Activated T-cell treated with anti-CD3 and anti-CD28 coated beads for 4 hours (primary cell): ENCODE measurements at regions not wholly inside any gene's neighbourhood (a gene's known extent, or its start where the extent isn't known, plus 50 kb on each side); places are given as distances from the start of the nearest gene placed in this dataset.
"Not testable (repeated sequence)": the region's sequence is repeated elsewhere in the genome, so short reads cannot be mapped to it uniquely, and the experiment has no call there.

ENCODE experiments used
- DNase-seq: peaks from one replicate; pipeline ENCODE4 v3.0.0-alpha.2; 2020

DNA sequence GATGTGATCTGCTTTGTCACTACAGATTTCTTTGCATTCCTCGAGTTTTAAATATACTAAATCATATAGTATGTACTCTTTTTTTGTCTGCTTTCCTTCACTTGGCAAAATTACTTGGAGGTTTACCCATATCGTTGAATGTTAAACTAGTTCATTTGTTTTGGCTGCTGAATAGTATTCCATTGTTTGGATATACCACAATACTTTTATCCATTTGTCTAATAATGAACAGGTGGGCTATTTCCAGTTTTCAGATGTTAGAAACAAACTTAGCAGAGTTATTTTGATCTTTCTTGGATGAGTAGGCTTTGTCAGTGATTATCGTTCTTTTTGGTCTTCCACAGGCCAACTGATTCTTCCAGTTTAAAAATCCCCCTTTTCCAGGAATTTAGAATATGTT lies 154.0 kb upstream of the TGFBR2 start:
- no peak for DNase-seq

DNA sequence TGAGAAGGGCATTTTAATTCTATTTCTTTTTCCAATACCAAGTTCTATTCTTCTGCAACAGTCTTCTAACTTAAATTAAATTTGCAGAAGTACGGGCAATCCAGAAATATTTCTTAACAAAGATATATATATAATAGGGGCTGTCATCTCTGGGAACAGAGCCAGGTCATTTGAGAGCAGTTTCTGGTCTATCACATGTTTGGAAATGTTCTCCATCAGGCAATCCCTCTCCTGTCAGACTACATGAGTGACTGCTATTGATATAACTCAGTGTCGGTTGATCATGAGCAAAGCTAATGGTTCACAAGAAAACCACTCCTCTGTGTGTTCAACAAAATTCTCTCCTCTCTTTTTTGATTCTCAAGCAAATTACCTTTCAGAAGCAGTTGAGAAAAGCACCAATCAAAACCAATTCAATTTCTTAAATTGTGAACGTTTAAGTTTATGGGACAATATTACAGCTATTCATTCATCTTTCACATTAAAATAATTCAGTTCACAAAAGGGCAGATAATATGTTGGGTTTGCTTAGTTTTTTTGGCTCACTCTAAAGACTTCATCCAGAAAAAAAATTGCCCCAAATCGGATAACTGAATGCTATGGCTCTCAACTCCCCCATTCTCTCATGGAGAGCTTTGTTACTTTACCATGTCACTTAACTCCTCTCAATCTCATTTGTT lies 152.9 kb upstream of the TGFBR2 start:
- no peak for DNase-seq

GRCh38 chr3:30454636-30455035 lies 151.8 kb upstream of the TGFBR2 start:
- no peak for DNase-seq

GRCh38 chr3:30455112-30455511 lies 151.3 kb upstream of the TGFBR2 start:
- not testable (repeated sequence) for DNase-seq

- no peak for DNase-seq
Observed at GRCh38 chr3:30455840-30456239, 150.6 kb upstream of the TGFBR2 start.

- no peak for DNase-seq
Observed at GRCh38 chr3:30456264-30456663, 150.1 kb upstream of the TGFBR2 start.

- no peak for DNase-seq
Observed at GRCh38 chr3:30457081-30457480, 149.3 kb upstream of the TGFBR2 start.

- no peak for DNase-seq
Observed at GRCh38 chr3:30457726-30458125, 148.7 kb upstream of the TGFBR2 start.

DNA sequence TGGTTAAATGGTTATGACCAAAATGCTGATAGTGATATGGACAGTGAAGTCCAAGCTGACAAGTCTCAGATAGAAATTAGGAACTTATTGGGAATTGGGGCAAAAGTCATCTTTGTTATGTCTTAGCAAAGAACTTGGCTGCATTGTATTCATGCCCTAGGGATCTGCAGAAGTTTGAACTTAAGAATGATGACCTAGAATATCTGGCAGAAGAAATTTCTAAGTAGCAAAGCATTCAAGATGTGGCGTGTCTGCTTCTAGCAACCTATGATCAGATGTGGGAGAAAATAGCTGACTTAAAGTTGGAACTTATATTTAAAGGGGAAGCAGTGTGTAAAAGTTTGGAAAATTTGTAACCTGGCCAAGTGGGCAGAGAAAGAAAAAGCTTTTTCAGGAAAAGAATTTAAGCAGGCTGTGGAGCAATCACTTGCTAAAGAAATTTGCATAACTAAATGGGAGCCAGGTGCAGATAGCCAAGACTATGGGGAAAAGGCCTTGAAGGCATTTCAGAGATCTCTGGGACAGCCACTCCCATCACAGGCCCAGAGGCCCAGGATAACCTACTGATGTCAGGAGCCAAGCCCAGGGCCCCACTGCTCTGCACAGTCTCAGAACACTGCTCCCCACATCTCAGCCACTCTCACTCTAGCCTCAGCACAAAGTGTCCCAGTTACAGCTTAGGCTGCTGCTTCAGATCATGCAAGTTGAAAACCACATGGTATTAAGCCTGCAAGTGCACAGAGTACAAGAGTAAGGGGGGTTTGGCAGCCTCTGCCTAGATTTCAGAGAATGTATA lies 147.8 kb upstream of the TGFBR2 start:
- no peak for DNase-seq

DNA sequence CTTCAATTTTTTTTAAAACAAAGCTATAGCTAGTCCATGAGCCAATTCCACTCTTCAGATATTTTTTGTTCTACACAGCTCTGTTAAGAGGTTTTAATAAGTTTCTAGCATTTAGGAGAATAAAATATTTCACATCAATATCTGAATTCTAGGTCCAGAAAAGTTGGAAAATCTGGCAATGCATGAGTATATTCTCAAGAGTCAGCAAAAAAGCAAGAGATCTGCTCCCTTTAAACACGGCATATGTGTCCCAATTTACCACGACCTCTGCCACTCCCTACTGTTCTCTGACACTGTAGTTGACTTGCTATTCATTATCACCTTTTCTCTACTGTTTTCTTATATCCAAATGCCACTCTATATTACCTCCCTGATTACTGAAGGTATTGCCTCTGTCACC lies 145.1 kb upstream of the TGFBR2 start:
- no peak for DNase-seq

GRCh38 chr3:30462721-30463470 lies 143.5 kb upstream of the TGFBR2 start:
- no peak for DNase-seq

DNA sequence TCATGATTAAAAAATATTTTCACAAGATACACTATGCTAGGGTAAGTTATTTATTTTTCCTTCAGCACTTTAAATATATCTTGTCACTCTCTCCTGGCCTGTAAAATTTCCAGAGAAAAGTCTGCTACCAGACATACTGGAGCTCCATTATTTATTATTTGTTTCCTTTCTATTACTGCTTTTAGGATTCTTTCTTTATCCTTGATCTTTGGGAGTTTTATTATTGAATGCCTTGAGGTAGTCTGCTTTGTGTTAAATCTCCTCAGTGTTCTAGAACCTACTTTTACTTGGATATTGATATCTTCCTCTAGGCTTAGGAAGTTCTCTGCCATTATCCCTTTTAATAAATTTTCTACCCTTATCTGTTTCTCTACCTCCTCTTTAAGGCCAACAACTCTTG lies 142.0 kb upstream of the TGFBR2 start:
- no peak for DNase-seq

GRCh38 chr3:30465454-30465853 lies 140.9 kb upstream of the TGFBR2 start:
- DNase-seq: no peak

DNA sequence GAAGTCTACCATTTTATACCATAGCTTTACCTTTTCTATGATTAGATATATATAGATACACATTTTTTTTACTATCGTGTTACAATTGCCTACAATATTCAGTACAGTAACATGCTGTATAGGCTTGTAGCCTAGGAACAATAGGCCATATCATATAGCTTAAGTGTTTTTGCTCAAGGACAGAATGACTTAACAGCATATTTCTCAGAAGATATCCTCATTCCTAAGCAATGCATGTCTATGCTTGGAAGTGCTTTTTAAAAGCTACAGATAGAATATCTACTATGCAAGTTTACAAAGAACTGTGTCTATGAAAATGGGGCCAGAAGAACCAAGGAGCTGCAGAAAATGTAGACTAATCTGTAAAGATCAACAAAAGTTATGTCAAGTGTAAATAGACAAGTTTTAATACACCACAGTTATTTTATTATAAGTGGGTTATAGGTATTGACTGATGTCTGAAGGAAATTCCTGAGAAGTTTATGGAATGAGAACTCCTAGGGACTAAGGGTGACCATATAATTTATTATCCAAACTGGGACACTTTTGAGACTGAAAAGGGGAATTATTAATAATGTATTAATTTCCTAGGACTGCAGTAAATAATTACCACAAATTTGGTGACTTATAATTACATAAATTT lies 138.7 kb upstream of the TGFBR2 start:
- no peak for DNase-seq

DNA sequence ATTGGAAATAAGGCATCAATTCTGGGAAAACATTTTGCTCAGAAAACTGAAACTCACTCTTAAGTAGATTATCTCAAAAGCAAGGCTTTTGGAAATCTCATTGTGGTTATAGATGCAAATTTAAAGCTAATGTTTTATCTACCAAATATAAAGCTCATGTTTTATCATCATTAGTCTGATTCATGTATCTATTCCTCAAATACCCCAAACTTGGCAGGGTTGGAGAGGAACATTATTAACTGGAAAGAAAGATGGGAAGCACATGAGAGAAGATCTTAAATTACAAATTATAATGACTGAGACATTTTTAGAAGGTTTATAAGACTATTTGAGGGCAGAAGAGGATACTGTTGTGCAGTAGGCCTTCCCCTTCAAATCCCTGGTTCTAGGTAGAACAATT lies 137.3 kb upstream of the TGFBR2 start:
- DNase-seq: no peak

GRCh38 chr3:30470496-30470895 lies 135.9 kb upstream of the TGFBR2 start:
- no peak for DNase-seq

DNA sequence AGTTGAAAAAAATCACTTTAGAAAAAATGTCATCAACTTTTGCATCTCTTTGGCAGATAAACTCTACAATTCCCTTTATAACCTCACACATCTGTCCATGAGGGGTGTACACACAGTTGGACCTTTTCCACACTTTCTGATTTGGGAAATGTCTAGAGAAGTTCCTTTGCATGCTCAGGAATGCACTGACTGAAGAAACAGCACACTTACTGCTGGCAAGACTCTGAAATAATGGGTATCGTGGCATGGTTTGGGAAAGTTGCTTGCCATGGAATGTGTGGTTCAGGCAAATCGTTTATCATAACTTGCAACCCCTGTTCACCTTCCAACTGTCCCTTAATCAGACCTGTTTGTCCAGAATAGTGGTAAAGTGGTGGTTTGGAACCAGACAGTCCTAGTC lies 135.3 kb upstream of the TGFBR2 start:
- no peak for DNase-seq

DNA sequence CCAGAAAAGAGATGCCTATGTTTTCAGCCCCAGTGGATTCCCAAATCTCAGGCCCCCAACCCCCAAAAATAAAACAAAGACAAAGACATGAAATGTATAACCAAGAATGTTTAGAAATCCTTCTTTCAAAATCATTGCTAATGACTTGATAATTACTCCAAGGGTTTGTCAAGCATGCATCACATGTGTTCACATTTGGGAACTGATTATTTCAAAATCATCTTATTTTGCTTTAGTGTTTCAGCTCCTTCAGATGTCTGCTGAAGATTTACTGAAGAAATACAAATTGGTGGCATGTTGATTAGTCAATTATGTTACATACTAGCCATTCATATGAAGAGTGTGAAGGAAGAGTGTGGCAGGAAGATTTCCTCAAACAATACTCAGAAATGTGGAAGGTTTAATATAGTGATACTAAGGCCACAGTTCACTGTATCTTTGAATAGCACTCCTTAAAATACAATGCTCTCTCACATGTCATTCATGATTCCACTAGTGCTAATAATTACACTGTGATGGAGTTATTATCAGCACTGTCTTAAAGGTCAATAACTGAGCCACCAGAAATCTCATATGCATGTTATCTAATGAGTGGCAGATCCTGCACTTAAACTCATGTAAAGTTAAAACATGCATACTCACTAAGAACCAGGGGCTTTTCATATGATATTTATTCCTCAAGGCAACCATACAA lies 134.5 kb upstream of the TGFBR2 start:
- DNase-seq: no peak

DNA sequence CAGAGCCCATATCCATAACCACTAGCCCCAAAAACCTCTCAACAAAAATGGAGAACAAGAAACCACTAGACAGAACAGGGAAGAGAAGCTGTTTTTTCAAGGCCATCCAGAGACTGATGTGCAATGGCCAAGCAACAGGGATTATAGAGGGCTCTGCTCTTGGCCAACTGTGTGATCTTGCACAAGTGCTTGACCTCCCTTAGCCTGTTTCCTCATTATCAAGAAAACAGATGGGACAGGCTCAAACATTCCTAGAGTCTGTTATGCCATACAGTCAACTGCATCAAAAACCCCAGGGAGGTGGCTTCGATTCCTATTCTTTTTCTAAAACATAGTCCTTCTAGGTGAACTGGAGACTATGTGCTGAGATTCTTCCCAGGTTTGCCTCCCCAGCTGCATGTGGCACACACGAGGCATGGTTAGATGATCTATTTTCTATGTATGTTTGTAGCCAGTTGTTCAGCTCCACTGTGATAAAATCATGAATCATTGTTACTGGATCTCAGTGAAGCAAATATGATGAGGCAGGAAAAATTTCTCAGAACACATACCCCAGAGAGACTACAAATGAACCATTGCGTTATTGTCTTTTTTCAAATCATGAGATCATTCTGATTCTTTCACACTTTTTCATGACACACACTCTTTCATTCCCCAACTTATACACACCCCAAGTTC lies 132.9 kb upstream of the TGFBR2 start:
- no peak for DNase-seq

DNA sequence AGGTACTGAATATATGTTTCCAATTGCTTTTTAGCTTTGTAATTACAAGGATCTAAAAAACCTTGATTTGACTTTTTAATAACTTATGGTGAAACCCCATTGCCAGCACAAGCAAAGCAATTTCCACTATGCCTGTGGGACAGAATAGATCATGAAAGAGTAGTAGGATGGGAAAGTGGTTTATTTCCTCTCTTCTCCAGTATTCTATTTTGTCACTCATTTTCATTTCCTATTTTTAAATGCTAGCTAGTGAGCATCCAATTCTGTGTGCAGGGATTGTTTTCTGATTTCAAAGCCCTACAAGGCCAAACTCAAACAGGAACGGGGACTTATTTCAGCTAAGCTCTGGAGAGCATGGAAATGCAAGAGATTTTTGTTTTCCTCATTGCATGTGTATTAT lies 132.0 kb upstream of the TGFBR2 start:
- no peak for DNase-seq

- DNase-seq: no peak
Observed at GRCh38 chr3:30475038-30475808, 131.2 kb upstream of the TGFBR2 start.
